ENCODE measurements at regions not wholly inside any gene's neighbourhood (a gene's known extent, or its start where the extent isn't known, plus 50 kb on each side); places are given as distances from the start of the nearest gene placed in this dataset.
"Not testable (repeated sequence)": the region's sequence is repeated elsewhere in the genome, so short reads cannot be mapped to it uniquely, and the experiment has no call there.

GRCh38 chr10:9848981-9849380, 1168.7 kb upstream of the CELF2 start:
- no peak for DNase-seq (ENCODE audit: low read depth in 1 of 2, low spot score in 1 of 2)
- Histone ChIP-seq H3K27me3 (no peaks in the 10 kb centered on the region), H3K27ac (no peak overlapping the region), H3K36me3 (no peaks in the 10 kb centered on the region), H3K9me3 (ENCODE audit: low read depth) (no peaks in the 10 kb centered on the region), H3K4me3 (no peak overlapping the region), H3K4me1 (ENCODE audit: low read depth) (no peaks in the 10 kb centered on the region)
- TF ChIP-seq CTCF (IDR thresholded peaks at IDR 0.05; ENCODE audit: low read depth, low read length), result no peak

DNA sequence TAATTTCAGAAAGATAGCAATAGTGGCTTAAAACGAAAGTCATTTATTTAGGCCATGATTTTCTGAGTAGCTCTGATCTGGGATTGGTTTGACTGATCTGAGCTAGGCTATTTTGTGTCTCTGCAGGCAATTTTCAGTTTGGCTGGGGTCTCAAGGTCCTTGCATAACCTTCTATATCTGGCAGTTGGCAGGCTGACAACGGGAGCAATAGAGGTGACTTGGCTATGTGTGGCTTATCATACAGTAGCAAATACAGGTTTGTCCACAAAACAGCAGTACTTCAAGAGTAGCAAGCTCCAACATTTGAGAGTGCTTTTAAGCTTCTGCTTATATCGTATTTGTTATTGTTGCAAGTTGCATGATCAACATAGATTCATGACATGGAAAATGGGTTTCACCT, 1167.3 kb upstream of the CELF2 start:
- TF ChIP-seq CTCF (IDR thresholded peaks at IDR 0.05; ENCODE audit: low read depth, low read length), result no peak
- Histone ChIP-seq H3K36me3 (no peaks in the 10 kb centered on the region), H3K9me3 (ENCODE audit: low read depth) (no peaks in the 10 kb centered on the region), H3K4me1 (ENCODE audit: low read depth) (no peaks in the 10 kb centered on the region), H3K4me3 (no peak overlapping the region), H3K27ac (no peak overlapping the region), H3K27me3 (no peaks in the 10 kb centered on the region)
- no peak for DNase-seq (ENCODE audit: low read depth in 1 of 2, low spot score in 1 of 2)

DNA sequence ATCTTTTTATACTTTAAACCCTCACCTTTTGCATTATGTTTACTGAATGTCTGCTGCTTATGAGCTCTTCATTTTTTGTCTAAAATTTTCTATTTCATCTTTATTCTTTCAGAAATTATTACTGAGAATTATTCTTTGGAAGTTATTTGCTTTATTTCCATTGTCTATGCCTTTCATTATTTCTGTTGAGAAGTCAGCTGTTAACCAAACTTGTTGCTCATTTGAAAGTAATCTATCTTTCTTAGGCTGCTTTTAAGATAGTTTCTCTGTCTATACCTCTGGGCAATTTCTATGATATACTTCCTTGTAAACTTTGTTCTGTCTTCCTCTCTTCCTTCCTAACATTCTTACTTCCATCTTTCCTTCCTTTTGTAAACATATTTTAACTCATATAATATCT, 1165.9 kb upstream of the CELF2 start:
- H3K4me3 ChIP-seq, result no peak overlapping the region
- no peak overlapping the region for H3K27ac ChIP-seq
- TF ChIP-seq CTCF (IDR thresholded peaks at IDR 0.05; ENCODE audit: low read depth, low read length), result no peak
- H3K36me3 ChIP-seq, result no peaks in the 10 kb centered on the region
- DNase-seq (ENCODE audit: low read depth in 1 of 2, low spot score in 1 of 2), result no peak
- H3K27me3 ChIP-seq, result no peaks in the 10 kb centered on the region
- no peaks in the 10 kb centered on the region for H3K4me1 ChIP-seq (ENCODE audit: low read depth)
- no peaks in the 10 kb centered on the region for H3K9me3 ChIP-seq (ENCODE audit: low read depth)

GRCh38 chr10:9853405-9854355, 1164.0 kb upstream of the CELF2 start:
- TF ChIP-seq CTCF (IDR thresholded peaks at IDR 0.05; ENCODE audit: low read depth, low read length), result no peak
- Histone ChIP-seq H3K9me3 (ENCODE audit: low read depth) (no peaks in the 10 kb centered on the region), H3K27me3 (no peaks in the 10 kb centered on the region), H3K36me3 (no peaks in the 10 kb centered on the region), H3K4me1 (ENCODE audit: low read depth) (no peaks in the 10 kb centered on the region), H3K4me3 (no peak overlapping the region), H3K27ac (no peak overlapping the region)
- DNase-seq (ENCODE audit: low read depth in 1 of 2, low spot score in 1 of 2), result peak in 1 of 2 donors; percentile 51

- not testable (repeated sequence) for H3K4me1 ChIP-seq (ENCODE audit: low read depth); H3K27me3 ChIP-seq; DNase-seq (ENCODE audit: low read depth in 1 of 2, low spot score in 1 of 2); H3K27ac ChIP-seq; H3K9me3 ChIP-seq (ENCODE audit: low read depth); H3K36me3 ChIP-seq; H3K4me3 ChIP-seq
Observed at GRCh38 chr10:9855451-9855850, 1162.2 kb upstream of the CELF2 start.

- no peak overlapping the region for H3K4me3 ChIP-seq
- H3K27me3 ChIP-seq, result no peaks in the 10 kb centered on the region
- no peak overlapping the region for H3K27ac ChIP-seq
- DNase-seq (ENCODE audit: low read depth in 1 of 2, low spot score in 1 of 2), result peak in 1 of 2 donors; percentile 31
- H3K36me3 ChIP-seq, result no peaks in the 10 kb centered on the region
- H3K4me1 ChIP-seq (ENCODE audit: low read depth), result peaks cover 4% of the 10 kb centered on the region
- no peak for TF ChIP-seq CTCF (IDR thresholded peaks at IDR 0.05; ENCODE audit: low read depth, low read length)
- no peaks in the 10 kb centered on the region for H3K9me3 ChIP-seq (ENCODE audit: low read depth)
Observed at GRCh38 chr10:9858816-9859215, 1158.9 kb upstream of the CELF2 start.
